GM12872 (cell line): ENCODE measurements at regions not wholly inside any gene's neighbourhood (a gene's known extent, or its start where the extent isn't known, plus 50 kb on each side); places are given as distances from the start of the nearest gene placed in this dataset.

Experiments
- CTCF ChIP-seq: IDR thresholded peaks from 3 replicates; pipeline ENCODE4 v1.5.1; 2011; ENCODE audit warnings: low read depth, mild to moderate bottlenecking, low read length, moderate library complexity; ENCODE audit not compliant: insufficient read depth

- no peak for TF ChIP-seq CTCF
Observed at GRCh38 chr3:5567113-5567512, 379.6 kb downstream of the EDEM1 start.

- peak; percentile 19; the same call in 1 of the 3 replicates for TF ChIP-seq CTCF
Observed at GRCh38 chr3:5568451-5568850, 380.9 kb downstream of the EDEM1 start.

GRCh38 chr3:5569152-5569551 is 381.6 kb downstream of the EDEM1 start:
- no peak for TF ChIP-seq CTCF

GRCh38 chr3:5572168-5572567 is 384.7 kb downstream of the EDEM1 start:
- TF ChIP-seq CTCF: no peak

- TF ChIP-seq CTCF: no peak
Observed at GRCh38 chr3:5576277-5577011, 388.9 kb downstream of the EDEM1 start.

GRCh38 chr3:5579139-5579602 is 391.7 kb downstream of the EDEM1 start:
- TF ChIP-seq CTCF: no peak

- TF ChIP-seq CTCF: no peak
Observed at GRCh38 chr3:5579946-5580345, 392.4 kb downstream of the EDEM1 start.

GRCh38 chr3:5580826-5581225 is 393.3 kb downstream of the EDEM1 start:
- no peak for TF ChIP-seq CTCF
